ENCODE measurements at regions not wholly inside any gene's neighbourhood (a gene's known extent, or its start where the extent isn't known, plus 50 kb on each side); places are given as distances from the start of the nearest gene placed in this dataset.

DNA sequence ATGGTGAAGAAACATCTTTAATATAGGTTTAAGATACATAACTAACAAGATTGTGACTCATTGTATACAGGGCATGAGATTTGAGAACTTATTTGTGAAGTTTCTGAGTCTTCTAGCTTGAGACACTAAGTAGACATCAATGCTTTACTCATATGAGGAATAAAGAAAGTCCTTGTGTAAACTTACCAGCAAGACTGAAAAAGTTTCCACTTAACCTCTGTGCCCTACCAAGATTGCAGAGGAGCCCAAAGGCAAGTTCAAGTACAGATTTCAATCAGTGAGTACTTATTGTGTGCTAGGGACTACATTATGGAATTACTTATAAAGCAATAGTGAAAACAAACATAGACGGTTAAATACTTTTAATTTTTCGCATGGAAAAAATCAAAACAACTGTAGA is 1041.2 kb upstream of the CELF4 start:
- DNase-seq, result no peak

- DNase-seq, result no peak
These were observed 1036.7 kb upstream of the CELF4 start for GRCh38 chr18:38602341-38602740.

DNA sequence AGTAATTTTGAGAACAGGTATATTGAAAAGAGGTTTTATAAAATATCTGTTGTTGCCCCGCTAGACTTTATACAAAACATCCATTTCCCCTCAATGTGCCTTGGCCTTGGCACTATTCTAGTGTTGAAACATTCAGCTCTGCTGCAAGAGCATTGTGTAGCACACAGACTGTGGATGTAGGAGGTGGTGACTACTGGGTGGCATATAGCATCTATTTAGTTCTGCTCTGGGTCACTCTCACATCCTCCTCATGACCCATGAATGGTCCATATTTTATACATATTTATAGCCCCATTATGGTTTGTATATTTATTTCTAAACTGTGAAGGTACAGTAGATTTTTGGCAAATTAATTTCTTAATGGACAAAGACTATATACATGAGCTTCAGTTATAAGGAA is 1022.0 kb upstream of the CELF4 start:
- DNase-seq, result no peak

DNA sequence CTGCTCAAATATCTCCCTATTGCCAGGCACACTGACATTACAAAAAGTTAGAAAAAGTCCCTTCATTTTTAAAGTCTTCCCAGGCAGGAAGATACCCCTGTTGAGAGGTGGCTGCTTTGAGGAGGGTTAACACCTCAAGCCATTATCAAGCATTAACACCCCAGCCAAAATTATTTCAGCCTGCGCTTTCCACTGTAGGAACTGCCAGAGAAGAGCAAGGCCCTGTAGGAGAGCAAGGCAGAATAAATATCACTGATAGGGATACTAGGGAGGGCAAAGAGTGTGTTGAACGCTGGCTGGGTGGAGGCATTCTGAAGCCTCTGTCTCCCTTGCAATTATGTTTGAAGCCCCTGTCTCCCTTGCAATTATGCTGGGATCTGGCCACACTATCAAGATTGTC is 1020.7 kb upstream of the CELF4 start:
- DNase-seq, result no peak

DNA sequence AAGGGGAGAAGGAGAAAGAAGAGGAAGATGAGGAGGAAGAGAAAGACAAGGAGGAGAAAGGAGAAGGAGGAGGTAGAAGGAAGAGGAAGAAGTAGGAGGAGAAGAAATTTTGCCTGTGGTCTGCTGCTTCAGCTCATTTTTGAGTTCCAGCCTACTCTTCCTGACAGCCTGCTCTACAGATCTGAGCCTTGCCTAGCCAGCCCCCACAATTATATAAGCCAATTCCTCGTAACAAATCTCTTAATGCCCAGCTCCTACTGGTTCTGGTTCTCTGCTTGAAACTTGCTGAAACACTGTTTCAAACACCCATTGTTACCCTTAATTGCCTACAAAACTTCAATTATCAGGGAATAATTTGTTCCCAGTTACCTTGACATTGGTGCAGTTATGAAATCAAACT is 1014.2 kb upstream of the CELF4 start:
- no peak for DNase-seq

DNA sequence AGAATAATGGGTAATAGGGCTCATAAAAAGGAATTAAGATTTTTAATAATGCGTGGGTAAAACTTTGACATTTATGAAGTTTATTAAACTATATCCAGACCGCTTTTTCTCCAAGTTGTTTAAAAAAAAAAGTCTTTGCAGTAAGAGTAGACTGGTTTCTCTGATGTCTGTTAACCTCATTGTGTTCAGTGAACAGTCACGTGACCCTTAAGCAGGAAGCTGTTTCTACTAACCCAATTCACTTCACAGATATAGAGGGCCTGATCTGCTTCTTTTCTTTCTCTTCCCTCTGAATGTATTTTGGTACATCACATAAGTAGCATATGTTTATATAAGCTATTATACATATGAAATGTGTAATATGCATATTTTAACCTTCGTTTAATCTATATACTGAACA is 1011.3 kb upstream of the CELF4 start:
- peak; percentile 9 for DNase-seq

GRCh38 chr18:38576349-38576748 is 1010.8 kb upstream of the CELF4 start:
- DNase-seq, result no peak

GRCh38 chr18:38575648-38576047 is 1010.0 kb upstream of the CELF4 start:
- no peak for DNase-seq

- no peak for DNase-seq
These were observed 1009.4 kb upstream of the CELF4 start for GRCh38 chr18:38575023-38575422.

DNA sequence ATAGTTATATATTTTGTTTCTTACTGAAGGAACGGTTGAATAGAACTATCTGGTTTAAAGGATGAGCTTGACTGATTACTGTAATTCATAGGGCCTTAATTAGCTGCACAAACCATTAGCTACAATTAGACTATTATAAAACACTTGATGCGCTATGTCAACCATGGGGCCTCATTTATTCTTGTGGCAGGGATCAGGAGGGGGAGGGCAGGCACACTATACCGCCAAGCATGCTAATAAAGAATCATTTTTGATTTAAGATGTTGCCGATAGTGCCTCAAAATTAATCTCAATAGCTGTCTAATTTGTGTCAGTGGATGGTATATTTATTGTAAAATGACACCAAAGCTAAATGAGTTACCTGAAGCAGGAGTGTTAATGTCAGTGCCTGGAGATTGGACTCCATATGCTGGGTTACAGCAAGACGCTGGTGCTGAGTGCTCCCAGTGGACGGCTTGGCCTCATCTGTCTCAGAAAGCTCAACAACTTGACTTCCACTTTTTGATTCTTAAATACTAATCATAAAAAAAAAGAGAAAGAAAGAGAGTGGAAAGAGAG is 1007.0 kb upstream of the CELF4 start:
- no peak for DNase-seq

- peak; percentile 7 for DNase-seq
These were observed 1006.1 kb upstream of the CELF4 start for GRCh38 chr18:38571651-38572050.

DNA sequence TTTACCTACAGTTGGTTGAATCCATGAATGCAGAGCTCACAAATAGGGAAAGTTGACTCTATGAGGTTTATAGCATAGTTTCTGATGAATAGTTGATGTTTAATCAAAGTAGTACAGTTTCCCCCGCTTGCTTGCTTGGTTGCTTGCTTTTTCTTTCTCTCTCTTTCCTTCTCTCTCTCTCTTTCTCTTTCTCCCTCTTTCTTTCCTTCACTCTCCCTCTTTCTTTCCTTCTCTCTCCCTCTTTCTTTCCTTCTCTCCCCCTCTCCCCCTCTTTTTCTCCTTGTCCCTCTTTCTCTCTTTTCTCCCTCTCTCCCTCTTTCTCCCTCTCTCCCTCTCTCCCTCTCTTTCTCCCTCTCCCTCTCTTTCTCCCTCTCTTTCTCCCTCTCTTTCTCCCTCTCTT is 999.9 kb upstream of the CELF4 start:
- DNase-seq, result no peak

GRCh38 chr18:38563396-38563980 is 997.9 kb upstream of the CELF4 start:
- DNase-seq, result no peak

DNA sequence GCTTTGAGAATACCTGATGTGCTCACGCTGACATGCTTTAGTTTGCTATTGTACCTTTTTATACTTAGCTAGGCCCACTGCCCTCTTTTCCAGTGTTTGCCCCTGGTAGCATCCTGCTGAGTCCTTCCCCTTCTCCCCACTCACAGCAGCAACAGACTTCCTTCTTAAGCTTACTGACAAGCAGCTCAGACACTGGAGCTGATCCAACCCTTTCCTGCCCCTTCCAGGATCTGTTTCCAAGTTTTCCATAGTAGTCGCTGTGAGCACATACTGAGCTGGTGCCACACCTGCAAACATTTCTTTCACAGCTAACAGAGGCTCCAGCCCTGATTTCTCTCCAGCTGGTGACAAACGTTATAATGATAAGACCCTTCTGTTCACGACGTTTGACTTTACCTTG is 991.4 kb upstream of the CELF4 start:
- DNase-seq, result no peak

DNA sequence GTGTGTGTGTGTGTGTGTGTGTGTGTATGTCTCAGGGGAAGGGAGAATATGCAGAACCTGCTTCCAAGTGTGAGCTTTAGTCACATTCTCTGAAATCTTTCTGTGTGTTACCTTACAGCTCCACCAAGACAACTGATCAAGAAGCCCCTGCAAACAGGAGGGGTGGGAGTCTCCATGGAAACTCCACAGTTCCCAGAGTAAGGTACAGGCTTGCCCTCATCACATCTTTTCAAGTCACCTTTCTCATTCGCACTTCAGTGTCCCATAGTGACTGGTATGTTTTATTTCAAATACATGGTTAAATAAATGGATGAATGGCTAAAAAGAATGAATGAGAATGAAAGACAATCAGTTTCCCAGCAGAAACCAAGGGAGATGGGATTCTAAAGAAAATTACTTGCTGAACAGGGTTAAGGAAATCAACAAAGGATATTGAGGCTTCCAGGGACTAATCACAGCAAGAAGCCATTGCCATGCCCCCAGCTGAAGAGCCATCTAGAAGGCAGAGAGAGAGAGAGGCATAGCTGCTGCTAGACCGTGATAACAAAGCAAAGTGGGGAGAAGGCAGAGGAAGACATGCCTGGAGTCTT is 987.2 kb upstream of the CELF4 start:
- no peak for DNase-seq

DNA sequence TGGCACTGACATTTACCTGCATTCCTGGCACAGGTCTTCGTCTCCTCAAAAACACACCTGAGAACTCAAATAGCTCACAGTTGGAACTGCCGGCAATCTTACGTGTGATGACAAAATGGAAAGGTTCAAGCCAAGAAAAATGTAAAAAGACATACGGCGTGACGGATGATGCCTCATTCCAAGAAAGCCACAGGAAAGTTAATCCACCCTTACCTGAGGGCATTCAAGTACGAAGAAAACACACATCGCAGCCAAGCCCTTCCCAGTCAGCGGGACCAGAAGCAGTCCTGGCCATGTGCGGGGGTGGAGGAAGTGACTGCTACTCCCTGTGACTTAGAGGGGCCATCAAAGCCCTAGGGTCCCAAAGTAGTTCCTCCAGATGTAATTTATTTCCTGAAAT is 986.3 kb upstream of the CELF4 start:
- DNase-seq, result no peak

GRCh38 chr18:38545071-38545470 is 979.5 kb upstream of the CELF4 start:
- DNase-seq, result no peak

DNA sequence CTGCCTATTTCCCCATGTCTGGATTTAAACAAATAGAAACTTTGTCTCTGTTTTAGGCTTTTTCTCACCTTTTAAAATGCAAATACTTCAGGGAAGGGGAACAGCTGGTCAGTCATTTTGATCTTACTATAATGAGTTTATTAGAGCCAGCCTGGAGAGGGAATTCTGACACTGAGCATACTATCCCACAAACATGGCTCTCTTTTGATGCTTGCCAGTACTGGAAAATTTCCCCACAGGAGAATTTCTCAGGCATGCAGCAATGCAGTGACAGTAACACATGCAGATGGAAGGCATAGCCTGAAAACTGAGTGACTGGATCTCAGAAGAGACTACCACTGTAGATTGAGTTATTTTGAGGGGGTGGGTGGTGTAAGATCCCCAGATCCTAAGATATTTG is 974.3 kb upstream of the CELF4 start:
- no peak for DNase-seq

DNA sequence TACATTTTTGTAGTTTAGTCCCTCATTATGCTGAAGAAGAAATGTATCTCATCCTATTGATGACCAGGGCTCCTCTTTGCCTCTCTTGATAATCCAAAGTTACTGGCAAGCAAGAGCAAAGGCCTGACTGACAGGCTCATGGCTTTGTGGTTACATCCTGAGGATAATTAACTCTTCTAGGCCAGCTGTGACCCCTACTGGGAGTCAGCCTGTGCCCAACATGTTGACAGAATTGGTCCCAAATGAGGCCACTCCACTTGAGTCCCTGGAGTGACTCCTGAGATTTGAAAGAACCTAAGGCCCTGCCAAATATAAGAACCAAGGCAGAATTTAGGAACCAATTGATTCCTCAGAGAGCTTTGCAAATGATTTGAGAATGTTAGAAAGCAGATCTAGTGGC is 973.8 kb upstream of the CELF4 start:
- DNase-seq, result no peak

DNA sequence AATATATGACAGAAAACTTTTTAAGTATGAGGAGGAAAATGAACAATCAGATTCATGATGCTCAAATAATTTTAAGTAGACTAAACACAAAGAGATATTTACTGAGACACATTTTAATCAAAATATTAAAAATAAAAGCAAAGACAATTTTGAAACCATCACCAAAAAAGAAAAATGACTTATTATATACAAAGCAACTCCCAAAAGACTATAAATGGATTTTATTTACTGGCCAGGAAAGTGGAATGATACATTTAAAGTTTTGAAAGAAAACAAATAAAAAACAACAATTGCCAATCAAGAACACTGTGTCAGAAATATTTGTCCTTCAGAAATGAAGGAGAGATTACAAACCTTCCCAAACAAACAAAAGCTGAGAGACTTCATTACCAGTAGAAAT is 968.5 kb upstream of the CELF4 start:
- no peak for DNase-seq

DNA sequence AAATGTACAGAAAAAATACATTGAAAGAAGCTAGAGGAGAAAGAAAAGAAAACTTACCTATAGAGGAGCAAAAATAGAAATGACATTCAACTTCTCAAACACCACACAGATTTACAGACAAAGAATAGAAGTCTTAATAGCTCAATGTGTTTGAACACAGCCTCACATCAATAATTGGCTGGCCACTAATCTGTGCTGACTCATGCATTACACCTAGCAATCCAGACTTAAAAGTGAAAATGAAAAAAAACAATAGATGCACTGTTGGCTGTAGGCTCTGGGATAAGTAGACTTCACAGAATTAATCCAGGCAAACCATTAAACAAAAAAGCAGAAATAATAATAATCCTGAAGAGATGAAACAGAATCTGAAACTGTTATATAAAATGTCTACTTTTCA is 961.3 kb upstream of the CELF4 start:
- DNase-seq, result no peak

DNA sequence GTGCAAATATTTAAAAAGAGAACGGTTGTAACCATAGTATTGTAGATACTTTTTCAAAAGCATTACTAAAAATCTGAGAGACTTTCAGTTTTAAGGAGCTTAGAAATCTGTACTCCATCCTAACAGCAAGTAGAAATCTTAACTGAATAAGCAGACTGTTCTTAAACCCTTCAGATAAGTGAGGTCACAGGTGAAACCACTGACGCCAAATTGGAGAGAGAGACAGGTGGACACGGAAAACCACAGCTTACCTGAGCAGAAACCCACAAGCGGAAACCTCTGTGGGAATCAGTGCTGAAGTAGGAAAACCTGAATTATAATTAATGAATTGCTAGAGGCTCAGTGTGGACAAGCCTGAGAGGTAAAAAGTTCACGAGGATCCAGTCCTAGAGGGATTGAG is 959.4 kb upstream of the CELF4 start:
- no peak for DNase-seq

DNA sequence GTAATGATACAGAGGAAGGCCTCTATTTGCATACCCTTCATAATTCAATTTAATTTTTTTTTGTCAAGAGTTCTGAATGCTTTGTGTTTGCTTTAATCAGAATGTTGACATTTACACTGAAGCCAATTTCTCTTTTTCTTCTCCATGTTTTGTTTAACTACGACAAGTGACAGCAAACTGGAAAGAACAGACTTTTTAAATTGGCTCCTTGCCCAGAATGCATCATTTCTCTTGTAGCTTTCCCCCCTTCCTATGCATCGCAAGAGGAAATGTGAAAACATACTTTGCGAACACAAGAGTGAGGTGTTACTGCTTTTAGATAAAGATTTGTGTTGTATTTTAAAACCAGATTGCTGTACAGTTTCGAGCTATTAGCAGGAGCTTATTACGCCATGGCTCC is 955.2 kb upstream of the CELF4 start:
- peak; percentile 4 for DNase-seq

- no peak for DNase-seq
These were observed 936.9 kb upstream of the CELF4 start for GRCh38 chr18:38502539-38502938.
